NOMO-1 treated with DMSO at 0.1 percent for 48 hours (cell line): ENCODE measurements at regions not wholly inside any gene's neighbourhood (a gene's known extent, or its start where the extent isn't known, plus 50 kb on each side); places are given as distances from the start of the nearest gene placed in this dataset.

Source experiments
- DNase-seq: peaks from one replicate; lab custom pipeline; 2025; ENCODE audit not compliant: unreplicated experiment; lab: John Stamatoyannopoulos, UW

DNA sequence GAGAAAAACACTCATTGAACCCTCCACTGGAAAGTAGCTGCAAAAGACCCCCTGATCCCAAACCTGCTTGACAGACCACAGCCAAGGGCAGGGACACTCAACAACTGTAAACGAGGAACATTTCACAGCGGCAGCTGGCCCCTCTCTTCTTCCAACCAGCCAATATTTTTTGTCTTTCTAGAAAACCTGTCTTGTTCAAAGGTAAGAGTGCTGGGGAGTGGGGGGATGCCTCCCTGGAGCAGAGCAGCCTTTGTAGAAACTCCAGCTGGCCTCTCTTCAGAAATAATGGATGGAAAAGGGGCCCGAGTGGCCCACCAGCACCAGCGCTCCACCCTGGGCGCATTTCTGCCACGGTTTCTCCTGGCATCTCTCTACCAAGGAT lies 384.0 kb downstream of the RRAGC start:
- DNase-seq, result no peak

- peak; percentile 68 for DNase-seq
Observed at GRCh38 chr1:38474738-38475623, 384.6 kb downstream of the RRAGC start.

- no peak for DNase-seq
Observed at GRCh38 chr1:38466487-38466886, 393.1 kb downstream of the RRAGC start.

DNA sequence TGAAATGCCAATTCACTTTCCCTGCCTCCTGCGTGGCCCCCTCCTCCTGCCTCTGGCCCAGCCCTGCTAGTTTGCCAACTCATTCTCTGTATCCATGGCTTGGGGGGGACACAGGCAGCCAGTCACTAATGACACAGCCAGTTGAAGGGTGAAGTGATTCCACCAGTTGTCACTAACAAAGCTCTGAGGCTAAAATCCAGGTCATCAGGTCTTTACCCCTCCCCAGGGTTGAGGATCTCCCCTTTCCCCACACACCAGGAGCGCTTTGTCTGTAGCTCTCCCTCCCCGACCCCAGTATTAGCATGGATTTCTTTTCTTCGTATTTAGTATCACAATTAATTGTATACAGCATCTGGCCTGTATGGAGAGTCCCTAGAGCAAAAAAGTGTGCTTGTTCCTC lies 394.1 kb downstream of the RRAGC start:
- no peak for DNase-seq

GRCh38 chr1:38464071-38464661 lies 395.4 kb downstream of the RRAGC start:
- DNase-seq, result peak; percentile 22

- no peak for DNase-seq
Observed at GRCh38 chr1:38463074-38463473, 396.5 kb downstream of the RRAGC start.

DNA sequence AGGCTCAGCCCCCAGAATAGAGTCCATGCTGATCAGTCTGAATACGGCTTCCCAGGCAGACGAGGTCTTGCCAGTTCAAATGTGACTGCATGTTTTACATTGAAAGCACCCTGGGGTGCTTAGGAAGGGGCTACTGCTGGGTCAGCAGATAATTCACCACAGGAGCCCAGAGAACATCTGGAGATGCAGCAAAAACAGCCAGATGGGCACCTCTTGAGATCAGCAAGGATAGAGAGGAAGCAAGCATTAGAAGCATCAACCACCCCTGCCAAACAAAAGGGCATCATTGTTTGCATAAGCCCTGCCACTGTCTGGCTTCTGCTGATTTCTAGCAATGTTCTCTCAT lies 403.1 kb downstream of the RRAGC start:
- no peak for DNase-seq

- DNase-seq, result no peak
Observed at GRCh38 chr1:38455829-38456530, 403.6 kb downstream of the RRAGC start.

GRCh38 chr1:38454749-38455441 lies 404.7 kb downstream of the RRAGC start:
- DNase-seq, result no peak

GRCh38 chr1:38454236-38454635 lies 405.3 kb downstream of the RRAGC start:
- DNase-seq, result no peak

GRCh38 chr1:38452246-38452645 lies 405.7 kb upstream of the POU3F1 start:
- no peak for DNase-seq

DNA sequence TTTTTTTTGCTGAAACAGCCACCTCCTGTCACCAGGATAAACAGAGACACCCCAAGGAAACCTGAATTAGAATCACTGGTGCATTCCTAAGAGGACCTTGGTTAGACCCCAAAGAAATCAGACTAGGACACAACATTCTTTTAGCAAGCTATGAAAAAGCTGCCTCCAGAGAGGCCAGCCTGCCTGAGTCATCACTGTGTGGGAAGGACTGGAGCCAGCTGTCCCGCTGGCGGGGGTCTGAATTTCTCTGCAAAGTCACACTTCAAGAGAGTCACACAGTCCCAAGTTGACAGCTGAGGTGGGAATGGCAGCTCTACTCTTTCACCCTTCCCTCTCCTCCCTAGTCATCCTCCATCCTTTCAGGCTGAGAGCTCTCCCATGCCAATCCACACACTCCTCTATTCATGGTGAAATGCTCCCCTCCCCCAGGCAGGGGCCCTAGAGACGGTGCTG lies 405.0 kb upstream of the POU3F1 start:
- DNase-seq, result no peak

- no peak for DNase-seq
Observed at GRCh38 chr1:38448893-38449292, 402.3 kb upstream of the POU3F1 start.

DNA sequence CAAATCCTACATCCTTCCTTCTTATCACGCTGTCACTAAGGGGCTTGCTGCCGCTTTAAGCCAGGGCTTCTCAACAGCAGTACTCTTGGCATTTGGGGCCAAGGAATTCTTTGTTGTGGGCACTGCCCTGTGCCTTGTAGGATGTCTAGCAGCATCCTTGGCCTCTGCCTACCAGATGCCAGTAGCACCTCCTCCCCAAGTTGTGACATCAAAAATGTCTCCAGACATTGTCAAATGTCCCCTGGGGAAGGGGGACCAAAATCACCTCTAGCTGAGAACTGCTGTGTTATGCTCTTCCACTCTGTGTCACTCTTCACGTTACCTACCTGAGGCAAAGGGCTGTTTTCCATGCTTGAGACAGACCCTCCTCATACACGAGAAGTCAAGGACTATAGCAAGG lies 400.3 kb upstream of the POU3F1 start:
- no peak for DNase-seq

- DNase-seq, result no peak
Observed at GRCh38 chr1:38444770-38445442, 398.3 kb upstream of the POU3F1 start.

GRCh38 chr1:38444311-38444710 lies 397.7 kb upstream of the POU3F1 start:
- DNase-seq, result no peak

GRCh38 chr1:38440402-38440801 lies 393.8 kb upstream of the POU3F1 start:
- DNase-seq, result no peak

GRCh38 chr1:38436749-38437148 lies 390.2 kb upstream of the POU3F1 start:
- DNase-seq, result no peak

DNA sequence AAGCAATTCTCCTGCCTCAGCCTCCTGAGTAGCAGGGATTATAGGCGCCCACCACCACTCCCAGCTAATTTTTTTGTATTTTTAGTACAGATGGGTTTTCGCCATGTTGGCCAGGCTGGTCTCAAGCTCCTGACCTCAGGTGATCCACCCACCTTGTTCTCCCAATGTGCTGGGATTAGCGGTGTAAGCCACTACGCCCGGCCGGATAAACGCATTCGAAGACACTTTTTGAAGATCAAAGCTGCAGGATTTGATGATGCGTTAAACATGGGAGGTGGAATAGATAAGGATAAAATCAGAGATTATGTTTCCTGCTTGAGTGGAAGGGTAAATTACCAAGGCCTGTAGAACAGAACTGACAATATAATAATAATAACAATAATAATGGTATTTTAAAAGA lies 389.4 kb upstream of the POU3F1 start:
- no peak for DNase-seq

- no peak for DNase-seq
Observed at GRCh38 chr1:38433084-38433722, 386.6 kb upstream of the POU3F1 start.
